Transverse colon (tissue), 4 donors: ENCODE measurements at regions not wholly inside any gene's neighbourhood (a gene's known extent, or its start where the extent isn't known, plus 50 kb on each side); places are given as distances from the start of the nearest gene placed in this dataset.

Experiments used
- DNase-seq: peaks from one replicate; pipeline ENCODE4 v3.0.0-alpha.2; 2019
- H3K27ac ChIP-seq, 4 donors: fragments of 200-600 bp; sonication (generic); 2 replicates each; pipeline ENCODE4 v1.5.1; 2016 to 2018; ENCODE audit warnings: inconsistent platforms in 4 of 4
- H3K27me3 ChIP-seq: fragments of 200-600 bp; sonication (generic); 2 replicates; pipeline ENCODE4 v1.5.1; 2017; ENCODE audit warnings: inconsistent platforms
- H3K36me3 ChIP-seq, 4 donors: fragments of 200-600 bp; sonication (generic); 2 replicates each; pipeline ENCODE4 v1.5.1; 2017 to 2019; ENCODE audit warnings: inconsistent platforms in 4 of 4
- H3K4me1 ChIP-seq, 4 donors: fragments of 200-600 bp; sonication (generic); 2 replicates each; pipeline ENCODE4 v1.5.1; 2017 to 2020; ENCODE audit warnings: inconsistent platforms in 4 of 4
- H3K4me3 ChIP-seq, 4 donors: fragments of 200-600 bp; sonication (generic); 1 replicate in 1 of 4; 2 replicates in 3 of 4; pipeline versions ENCODE4 v1.5.1 to v1.6.1; 2017 to 2019; ENCODE audit warnings: inconsistent platforms in 4 of 4
- H3K9me3 ChIP-seq, 2 donors: fragments of 200-600 bp; sonication (generic); 2 replicates each; pipeline ENCODE4 v1.5.1; 2017 to 2019; ENCODE audit warnings: inconsistent platforms in 2 of 2
- EP300 ChIP-seq: sonication (generic); formaldehyde crosslinking; IDR thresholded peaks from one replicate; pipeline ENCODE4 v1.6.1; 2017; ENCODE audit warnings: antibody characterized with exemption, low read depth
- POLR2A ChIP-seq: fragments of 450-650 bp; IDR thresholded peaks from one replicate; pipeline ENCODE4 v1.6.1; 2016; ENCODE audit warnings: antibody characterized with exemption, mild to moderate bottlenecking, moderate library complexity
- POLR2AphosphoS5 ChIP-seq, 3 donors: sonication (generic); formaldehyde crosslinking; IDR thresholded peaks; one replicate each; pipeline ENCODE4 v1.6.1; 2016; ENCODE audit warnings: antibody characterized with exemption in 3 of 3
- WGBS, 2 donors: methylation state at CpG; one replicate each; pipeline ENCODE4 v1.1.5; 2018; ENCODE audit warnings: low coverage in 1 of 2; 5-methylcytosine and 5-hydroxymethylcytosine counted together
- in situ Hi-C, 4 donors: fragments of 200-750 bp; cut with MboI; loops; one replicate each; pipeline versions ENCODE4 v1.15.0 to v1.15.1; 2017; ENCODE audit warnings: low sequenced_read_pairs in 3 of 4, low pct_ligation_motif_present in 1 of 4, low pct_unique_long_range_greater_than_20kb in 1 of 4
- intact Hi-C: fragments of 100-400 bp; cut with DNase I; formaldehyde crosslinking; loops from one replicate; pipeline ENCODE4 v1.15.1; 2023; ENCODE audit warnings: low total_unique reads
- TF ChIP-seq, protein P1 (sequence below), 5 experiments: fragments of 200-600 bp in 3 of 5; fragments of 450-650 bp in 2 of 5; sonication (generic) in 3 of 5; IDR thresholded peaks; 1 replicate in 2 of 5; 2 replicates in 3 of 5; pipeline ENCODE4 v1.5.1; 2016 to 2017; ENCODE audit warnings: antibody characterized with exemption in 5 of 5, inconsistent platforms in 3 of 5, mild to moderate bottlenecking in 2 of 5, moderate library complexity in 1 of 5

DNA sequence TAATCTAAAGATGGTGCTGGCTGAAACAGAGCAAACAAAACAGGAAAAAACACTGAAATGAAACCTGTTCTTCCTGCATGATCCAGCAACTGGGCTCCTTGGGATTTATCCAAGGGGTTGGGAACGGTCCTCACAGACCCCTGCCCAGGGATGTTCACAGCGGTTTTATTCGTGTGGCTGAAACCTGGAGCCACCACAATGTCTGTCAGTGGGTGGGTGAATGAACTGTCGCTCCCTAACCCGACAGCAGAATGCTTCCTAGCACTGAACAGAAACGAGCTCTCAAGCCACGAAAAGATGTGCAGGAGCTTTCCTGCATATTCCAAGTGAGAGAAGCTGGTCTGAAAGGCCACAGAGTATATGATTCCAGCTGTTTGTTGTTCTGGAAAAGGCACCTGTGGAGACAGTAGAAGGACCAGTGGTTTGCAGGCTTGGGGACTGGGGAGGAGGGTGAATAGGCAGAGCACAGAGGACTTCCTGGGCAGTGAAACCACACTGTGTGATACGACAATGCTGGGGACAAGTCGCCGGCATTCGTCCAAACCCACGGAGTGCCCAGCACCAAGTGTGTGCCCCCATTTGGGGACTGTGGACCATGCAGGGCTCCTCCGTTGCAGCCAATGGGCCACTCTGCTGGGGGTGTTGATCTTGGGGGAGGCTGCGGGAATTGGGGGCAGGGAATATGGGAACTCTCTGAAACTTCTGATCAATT lies 73.9 kb downstream of the TEX29 start:
- H3K27ac ChIP-seq: no peak overlapping the region
- intact Hi-C loops (no loop called here), in situ Hi-C loops (no loop called here)
- H3K4me3 ChIP-seq: no peak overlapping the region
- H3K27me3 ChIP-seq: no peaks in the 10 kb centered on the region
- DNase-seq: no peak
- TF ChIP-seq, protein P1, sequence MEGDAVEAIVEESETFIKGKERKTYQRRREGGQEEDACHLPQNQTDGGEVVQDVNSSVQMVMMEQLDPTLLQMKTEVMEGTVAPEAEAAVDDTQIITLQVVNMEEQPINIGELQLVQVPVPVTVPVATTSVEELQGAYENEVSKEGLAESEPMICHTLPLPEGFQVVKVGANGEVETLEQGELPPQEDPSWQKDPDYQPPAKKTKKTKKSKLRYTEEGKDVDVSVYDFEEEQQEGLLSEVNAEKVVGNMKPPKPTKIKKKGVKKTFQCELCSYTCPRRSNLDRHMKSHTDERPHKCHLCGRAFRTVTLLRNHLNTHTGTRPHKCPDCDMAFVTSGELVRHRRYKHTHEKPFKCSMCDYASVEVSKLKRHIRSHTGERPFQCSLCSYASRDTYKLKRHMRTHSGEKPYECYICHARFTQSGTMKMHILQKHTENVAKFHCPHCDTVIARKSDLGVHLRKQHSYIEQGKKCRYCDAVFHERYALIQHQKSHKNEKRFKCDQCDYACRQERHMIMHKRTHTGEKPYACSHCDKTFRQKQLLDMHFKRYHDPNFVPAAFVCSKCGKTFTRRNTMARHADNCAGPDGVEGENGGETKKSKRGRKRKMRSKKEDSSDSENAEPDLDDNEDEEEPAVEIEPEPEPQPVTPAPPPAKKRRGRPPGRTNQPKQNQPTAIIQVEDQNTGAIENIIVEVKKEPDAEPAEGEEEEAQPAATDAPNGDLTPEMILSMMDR (IDR thresholded peaks at IDR 0.05): no peak
- TF ChIP-seq EP300 (no peak), POLR2A (no peak), POLR2AphosphoS5 (IDR thresholded peaks at IDR 0.05) (no peak)
- 89 to 91% methylated on average over 11 to 14 of the region's 14 CpGs for WGBS, 2 donors
- H3K4me1 ChIP-seq: no peaks in the 10 kb centered on the region
- no peaks in the 10 kb centered on the region for H3K36me3 ChIP-seq
- H3K9me3 ChIP-seq: no peaks in the 10 kb centered on the region

DNA sequence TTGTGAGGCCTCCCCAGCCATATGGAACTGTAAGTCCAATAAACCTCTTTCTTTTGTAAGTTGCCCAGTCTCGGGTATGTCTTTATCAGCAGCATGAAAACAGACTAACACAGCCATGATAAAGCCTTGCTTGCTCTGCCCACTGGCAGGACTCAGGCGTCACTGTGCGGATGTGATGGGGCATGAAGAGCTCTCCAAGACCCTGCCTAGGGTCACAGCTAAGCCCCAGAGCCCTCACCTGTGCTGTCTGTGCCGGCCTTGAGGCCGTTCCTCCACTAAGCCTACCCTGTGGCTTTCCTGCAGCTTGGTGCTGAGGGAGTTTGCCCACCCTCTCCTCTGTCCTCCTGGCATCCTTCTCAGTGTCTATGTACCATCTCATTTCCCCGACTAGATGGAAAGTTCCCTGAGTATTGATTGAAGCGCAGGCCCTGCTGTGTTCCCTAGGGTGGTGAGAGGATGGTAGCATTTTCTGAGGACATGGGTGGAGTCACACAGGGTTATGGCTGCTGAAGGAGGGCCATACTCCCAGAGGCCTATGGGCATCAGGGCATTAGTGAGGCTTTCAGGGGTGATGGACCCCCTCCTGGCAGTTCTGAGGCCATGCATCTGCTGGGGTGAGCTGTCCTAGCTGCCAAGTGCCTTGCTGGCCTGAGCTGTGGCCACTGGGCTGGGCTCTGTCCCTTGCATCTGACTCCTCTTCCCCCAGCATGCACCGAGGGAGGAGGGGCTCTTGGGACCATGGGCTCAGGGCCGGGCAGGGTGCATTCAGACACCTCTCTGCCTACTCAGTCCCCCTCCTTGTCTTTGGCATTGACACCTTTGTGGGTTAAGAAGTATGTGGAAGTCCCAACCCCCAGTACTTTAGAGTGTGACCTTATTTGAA lies 75.3 kb downstream of the TEX29 start:
- Histone ChIP-seq H3K36me3 (no peaks in the 10 kb centered on the region), H3K4me3 (no peak overlapping the region), H3K27me3 (no peaks in the 10 kb centered on the region), H3K4me1 (no peaks in the 10 kb centered on the region), H3K27ac (no peak overlapping the region), H3K9me3 (no peaks in the 10 kb centered on the region)
- intact Hi-C loops: no loop called here
- TF ChIP-seq POLR2A (no peak), EP300 (no peak), POLR2AphosphoS5 (IDR thresholded peaks at IDR 0.05) (no peak)
- WGBS, 2 donors: 89% methylated on average over 9 of the region's 9 CpGs; no CpG with 5 or more reads in 1 of the 2 donors
- in situ Hi-C loops: no loop called here
- DNase-seq: no peak

DNA sequence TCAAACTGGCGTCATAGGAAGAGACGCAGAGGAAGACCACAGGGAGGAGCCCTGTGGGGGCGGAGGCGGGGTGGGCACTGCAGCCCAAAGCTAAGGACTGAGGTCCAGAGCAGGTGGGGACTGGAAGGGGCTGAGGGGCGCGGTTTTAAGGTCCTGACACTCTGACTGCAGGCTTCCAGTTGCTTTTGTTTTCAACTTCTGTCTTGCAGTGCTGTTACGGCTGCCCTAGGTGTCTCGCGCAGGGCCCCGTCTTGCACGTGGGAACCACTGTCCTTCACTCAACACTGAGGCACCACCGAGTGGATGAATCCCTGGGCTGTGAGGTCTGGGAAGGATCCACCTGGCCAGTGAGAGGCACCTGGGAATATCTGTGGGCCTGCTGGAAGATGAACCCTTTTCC lies 76.0 kb downstream of the TEX29 start:
- Histone ChIP-seq H3K4me1 (no peaks in the 10 kb centered on the region), H3K9me3 (no peaks in the 10 kb centered on the region), H3K27ac (no peak overlapping the region), H3K27me3 (no peaks in the 10 kb centered on the region), H3K36me3 (no peaks in the 10 kb centered on the region), H3K4me3 (no peak overlapping the region)
- no peak for DNase-seq
- in situ Hi-C loops (no loop called here), intact Hi-C loops (no loop called here)
- TF ChIP-seq, protein P1 (IDR thresholded peaks at IDR 0.05): no peak
- no peak for TF ChIP-seq POLR2A
- TF ChIP-seq POLR2AphosphoS5 (IDR thresholded peaks at IDR 0.05): no peak
- no peak for TF ChIP-seq EP300
- WGBS, 2 donors: 85% methylated on average over 12 of the region's 12 CpGs; no CpG with 5 or more reads in 1 of the 2 donors

DNA sequence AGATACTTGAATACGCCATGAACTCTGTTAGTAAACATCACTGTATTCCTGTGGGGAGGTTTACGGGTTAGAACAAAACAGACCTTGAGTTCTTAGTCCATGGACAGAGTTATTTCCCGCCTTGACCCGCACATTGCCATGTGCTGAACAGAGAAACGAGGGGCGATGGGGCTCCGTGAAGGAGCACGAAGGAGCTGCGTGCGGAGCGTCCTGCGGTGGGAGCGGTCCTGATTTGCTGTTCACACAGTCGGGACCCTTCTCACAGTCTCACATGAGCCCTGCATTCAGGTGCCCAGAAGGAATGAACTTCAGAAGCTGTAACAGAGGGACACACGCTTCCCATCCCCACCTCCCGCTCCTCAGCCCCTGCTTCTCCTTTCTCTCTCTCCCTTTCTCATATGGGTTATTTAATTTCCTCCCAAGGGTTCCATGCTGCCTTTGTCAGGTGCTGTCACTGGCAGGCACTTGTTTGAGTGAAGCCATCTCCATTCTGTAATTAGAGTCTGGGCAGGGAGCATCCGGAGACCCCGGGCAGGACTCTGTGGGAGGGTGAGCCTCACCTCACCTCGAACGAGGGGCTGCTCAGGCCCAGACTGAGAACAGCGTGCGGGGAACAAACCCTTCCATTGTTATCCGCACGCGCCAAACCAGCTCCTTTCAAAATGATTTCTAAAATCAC lies 76.9 kb downstream of the TEX29 start:
- TF ChIP-seq, protein P1 (IDR thresholded peaks at IDR 0.05): no peak
- no peak for TF ChIP-seq EP300
- no peak for TF ChIP-seq POLR2A
- no peak for TF ChIP-seq POLR2AphosphoS5 (IDR thresholded peaks at IDR 0.05)
- in situ Hi-C loops (no loop called here), intact Hi-C loops (no loop called here)
- Histone ChIP-seq H3K9me3 (no peaks in the 10 kb centered on the region), H3K4me3 (no peak overlapping the region), H3K4me1 (no peaks in the 10 kb centered on the region), H3K36me3 (no peaks in the 10 kb centered on the region), H3K27ac (no peak overlapping the region), H3K27me3 (no peaks in the 10 kb centered on the region)
- WGBS, 2 donors: 91 to 100% methylated on average over 1 to 25 of the region's 25 CpGs
- no peak for DNase-seq
